NCI-H748 (cell line): ENCODE measurements at regions not wholly inside any gene's neighbourhood (a gene's known extent, or its start where the extent isn't known, plus 50 kb on each side); places are given as distances from the start of the nearest gene placed in this dataset.
"Not testable (repeated sequence)": the region's sequence is repeated elsewhere in the genome, so short reads cannot be mapped to it uniquely, and the experiment has no call there.

Experiments used
- DNase-seq: peaks from one replicate; lab custom pipeline; 2025; ENCODE audit not compliant: unreplicated experiment; lab: John Stamatoyannopoulos, UW

GRCh38 chr18:71303743-71304142 lies 1014.9 kb downstream of the SOCS6 start:
- DNase-seq, result not testable (repeated sequence)

GRCh38 chr18:71301596-71301995 lies 1012.8 kb downstream of the SOCS6 start:
- DNase-seq, result no peak

- not testable (repeated sequence) for DNase-seq
These were observed 1005.4 kb downstream of the SOCS6 start for GRCh38 chr18:71294201-71294600.

- DNase-seq, result no peak
These were observed 1004.5 kb downstream of the SOCS6 start for GRCh38 chr18:71293322-71293721.

GRCh38 chr18:71287268-71287667 lies 998.4 kb downstream of the SOCS6 start:
- no peak for DNase-seq

- DNase-seq, result no peak
These were observed 963.6 kb downstream of the SOCS6 start for GRCh38 chr18:71252351-71252865.

- DNase-seq, result no peak
These were observed 961.3 kb downstream of the SOCS6 start for GRCh38 chr18:71250191-71250590.

- DNase-seq, result no peak
These were observed 960.9 kb downstream of the SOCS6 start for GRCh38 chr18:71249791-71250190.

- DNase-seq, result no peak
These were observed 954.1 kb downstream of the SOCS6 start for GRCh38 chr18:71242981-71243380.

GRCh38 chr18:71238974-71239624 lies 950.3 kb downstream of the SOCS6 start:
- DNase-seq, result peak; percentile 83

GRCh38 chr18:71237641-71238040 lies 948.8 kb downstream of the SOCS6 start:
- DNase-seq, result no peak

- DNase-seq, result no peak
These were observed 944.3 kb downstream of the SOCS6 start for GRCh38 chr18:71233177-71233576.

GRCh38 chr18:71223486-71223885 lies 934.6 kb downstream of the SOCS6 start:
- no peak for DNase-seq

GRCh38 chr18:71221405-71221804 lies 932.6 kb downstream of the SOCS6 start:
- DNase-seq, result peak; percentile 40

- DNase-seq, result not testable (repeated sequence)
These were observed 923.9 kb downstream of the SOCS6 start for GRCh38 chr18:71212739-71213138.

GRCh38 chr18:71212222-71212621 lies 923.4 kb downstream of the SOCS6 start:
- no peak for DNase-seq

GRCh38 chr18:71209944-71210343 lies 921.1 kb downstream of the SOCS6 start:
- no peak for DNase-seq

- no peak for DNase-seq
These were observed 905.6 kb downstream of the SOCS6 start for GRCh38 chr18:71194438-71194837.

- no peak for DNase-seq
These were observed 900.7 kb downstream of the SOCS6 start for GRCh38 chr18:71189581-71189980.

GRCh38 chr18:71168557-71169145 lies 879.8 kb downstream of the SOCS6 start:
- no peak for DNase-seq

- DNase-seq, result no peak
These were observed 847.6 kb downstream of the SOCS6 start for GRCh38 chr18:71136487-71136886.

GRCh38 chr18:71134122-71134521 lies 845.3 kb downstream of the SOCS6 start:
- DNase-seq, result no peak

GRCh38 chr18:71131918-71132317 lies 843.1 kb downstream of the SOCS6 start:
- DNase-seq, result no peak
